Smooth muscle cell of the brain vasculature (primary cell): ENCODE measurements at regions not wholly inside any gene's neighbourhood (a gene's known extent, or its start where the extent isn't known, plus 50 kb on each side); places are given as distances from the start of the nearest gene placed in this dataset.

Experiments
- DNase-seq: peaks from one replicate; pipeline ENCODE4 v3.0.0-alpha.2; 2012; ENCODE audit warnings: low read depth, low spot score

DNA sequence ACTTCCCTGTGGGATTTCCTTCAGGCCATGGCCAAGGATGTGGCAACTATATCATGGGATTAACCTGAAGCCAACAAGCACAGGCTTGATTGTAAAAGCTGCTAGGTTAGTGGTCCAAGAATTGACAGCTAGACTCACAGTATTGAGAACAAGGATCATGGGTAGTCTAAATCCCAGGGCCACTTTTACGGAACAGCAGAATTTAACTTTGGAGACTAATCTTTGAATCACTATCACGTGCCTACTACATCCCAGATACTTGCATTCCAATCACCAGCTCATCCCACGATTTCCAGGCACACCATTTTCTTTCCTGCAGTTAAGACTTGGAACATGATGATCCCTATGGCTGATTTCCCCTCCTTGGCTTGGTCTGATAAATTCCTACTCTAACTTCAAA lies 65.6 kb upstream of the ADO start:
- no peak for DNase-seq

GRCh38 chr10:62740885-62741745 lies 63.4 kb upstream of the ADO start:
- DNase-seq, result no peak

DNA sequence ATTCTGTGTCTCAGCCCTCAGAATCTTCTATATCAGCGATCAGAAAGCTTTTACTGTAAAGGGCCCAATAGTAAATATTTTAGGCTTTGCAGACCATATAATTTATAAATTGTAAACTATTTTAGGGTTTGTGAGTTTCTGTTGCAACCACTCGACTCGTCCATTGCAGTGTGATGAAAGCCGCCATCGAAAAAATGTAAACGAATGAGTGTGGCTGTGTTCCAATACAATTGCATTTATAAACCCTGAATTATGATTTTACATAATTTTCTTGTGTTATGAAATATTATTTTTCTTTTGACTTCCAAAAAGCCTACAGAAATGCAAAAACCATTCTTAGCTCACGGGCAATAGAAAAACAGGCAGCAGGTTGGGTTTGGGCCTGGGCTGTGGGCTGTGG lies 62.5 kb upstream of the ADO start:
- no peak for DNase-seq

DNA sequence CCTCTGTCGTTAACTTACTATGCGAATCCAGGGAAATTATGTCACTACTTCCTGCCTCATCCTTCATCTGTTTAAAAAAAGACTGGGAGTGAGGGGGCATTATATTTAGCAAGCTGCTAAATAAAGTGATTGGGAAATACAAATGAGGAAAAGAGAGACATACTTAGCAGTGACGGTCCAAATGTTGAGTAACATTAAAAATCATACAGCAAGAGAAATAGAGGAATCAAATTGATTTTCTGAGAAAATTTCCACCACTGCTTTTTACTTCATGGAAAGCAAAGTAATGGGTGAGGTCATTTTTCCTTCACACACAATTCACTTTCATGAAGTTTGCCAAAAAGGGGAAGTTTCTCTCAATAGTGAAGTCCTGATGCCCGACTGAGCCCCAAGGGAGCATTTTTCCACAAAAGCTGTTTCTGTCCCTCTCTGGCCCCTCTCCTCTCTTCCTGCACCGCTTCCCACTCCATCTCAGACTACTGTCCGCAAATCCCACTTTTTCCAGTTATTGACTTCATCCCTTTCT lies 61.9 kb upstream of the ADO start:
- no peak for DNase-seq

- no peak for DNase-seq
Observed at GRCh38 chr10:62744136-62744535, 60.4 kb upstream of the ADO start.

- no peak for DNase-seq
Observed at GRCh38 chr10:62745581-62745980, 58.9 kb upstream of the ADO start.

- DNase-seq, result no peak
Observed at GRCh38 chr10:62746951-62747729, 57.4 kb upstream of the ADO start.

GRCh38 chr10:62748386-62748785 lies 56.1 kb upstream of the ADO start:
- DNase-seq, result no peak

DNA sequence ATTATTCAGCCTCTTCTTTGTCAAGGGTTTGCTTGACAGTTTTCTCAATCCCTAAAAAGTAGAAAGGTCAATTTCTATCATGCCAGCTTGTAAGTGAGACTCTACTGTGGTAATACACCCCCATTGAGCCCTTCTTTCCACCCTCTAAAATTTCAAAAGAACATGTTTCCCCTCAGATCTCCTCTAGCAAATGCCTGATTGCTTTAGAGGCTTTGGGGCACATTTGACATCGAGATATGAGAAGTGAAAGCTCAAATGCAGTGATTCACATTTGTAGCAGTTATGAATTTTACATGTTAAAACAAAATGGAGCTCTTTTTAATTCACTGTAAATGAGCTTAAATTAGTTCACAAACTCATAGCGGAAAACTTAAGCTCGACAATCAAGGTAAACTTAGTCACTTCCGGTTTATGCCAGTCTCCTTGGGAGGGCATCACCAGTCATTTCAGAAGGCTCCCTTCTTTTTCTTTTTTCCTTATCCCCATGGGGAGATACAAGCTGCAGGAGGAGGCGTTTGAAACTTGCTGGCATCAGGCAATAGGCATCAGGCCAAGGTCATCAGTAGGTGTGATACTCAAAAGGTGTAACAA lies 55.3 kb upstream of the ADO start:
- DNase-seq, result no peak
